T-helper 2 cell treated with Interferon-gamma antibody and Interleukin-4, amounts not matched to agents 5 μg/mL and 100 μg/mL, for 36 hours (primary cell): ENCODE measurements at regions not wholly inside any gene's neighbourhood (a gene's known extent, or its start where the extent isn't known, plus 50 kb on each side); places are given as distances from the start of the nearest gene placed in this dataset.

ENCODE experiments used
- DNase-seq: peaks from one replicate; pipeline ENCODE4 v3.0.0; 2021; ENCODE audit warnings: low spot score
- H3K27ac Mint-ChIP-seq: one replicate; pipeline ENCODE4 v1.8.0; 2021; ENCODE audit warnings: mild to moderate bottlenecking, mixed read lengths
- H3K27me3 Mint-ChIP-seq: one replicate; pipeline ENCODE4 v1.8.0; 2021; ENCODE audit warnings: low read depth, mixed read lengths
- H3K36me3 Mint-ChIP-seq: one replicate; pipeline ENCODE4 v1.8.0; 2021; ENCODE audit warnings: low read depth, mixed read lengths
- H3K4me1 Mint-ChIP-seq: one replicate; pipeline ENCODE4 v1.8.0; 2021; ENCODE audit warnings: low read depth, mixed read lengths
- H3K4me3 Mint-ChIP-seq: one replicate; pipeline ENCODE4 v1.8.0; 2022; ENCODE audit warnings: mild to moderate bottlenecking, moderate library complexity, mixed read lengths
- H3K9me3 Mint-ChIP-seq: one replicate; pipeline ENCODE4 v1.8.0; 2021; ENCODE audit warnings: mixed read lengths

GRCh38 chr13:26946684-26947343 lies 186.2 kb upstream of the GPR12 start:
- Mint-ChIP-seq H3K36me3 (no peaks in the 10 kb centered on the region), H3K4me3 (no peak overlapping the region), H3K4me1 (no peaks in the 10 kb centered on the region), H3K27me3 (peaks cover 9% of the 10 kb centered on the region), H3K9me3 (no peaks in the 10 kb centered on the region), H3K27ac (no peak overlapping the region)
- DNase-seq, result no peak

GRCh38 chr13:26943748-26944147 lies 183.2 kb upstream of the GPR12 start:
- Mint-ChIP-seq H3K27ac (no peak overlapping the region), H3K27me3 (peaks cover 14% of the 10 kb centered on the region), H3K9me3 (no peaks in the 10 kb centered on the region), H3K4me1 (peaks cover 2% of the 10 kb centered on the region), H3K36me3 (no peaks in the 10 kb centered on the region), H3K4me3 (no peak overlapping the region)
- DNase-seq, result no peak

GRCh38 chr13:26942184-26942583 lies 181.6 kb upstream of the GPR12 start:
- peaks cover 2% of the 10 kb centered on the region for H3K4me1 Mint-ChIP-seq

GRCh38 chr13:26941345-26942174 lies 181.0 kb upstream of the GPR12 start:
- Mint-ChIP-seq H3K27me3 (peaks cover 13% of the 10 kb centered on the region), H3K9me3 (no peaks in the 10 kb centered on the region), H3K27ac (no peak overlapping the region), H3K36me3 (no peaks in the 10 kb centered on the region), H3K4me3 (no peak overlapping the region), H3K4me1 (peaks cover 2% of the 10 kb centered on the region)
- DNase-seq, result no peak

More at GRCh38 chr13:26942184-26942583, 181.6 kb upstream of the GPR12 start:
- DNase-seq, result no peak
- Mint-ChIP-seq H3K27me3 (peaks cover 14% of the 10 kb centered on the region), H3K36me3 (no peaks in the 10 kb centered on the region), H3K27ac (no peak overlapping the region), H3K4me3 (no peak overlapping the region), H3K9me3 (no peaks in the 10 kb centered on the region)

GRCh38 chr13:26934096-26934495 lies 173.5 kb upstream of the GPR12 start:
- H3K36me3 Mint-ChIP-seq, result no peaks in the 10 kb centered on the region
- DNase-seq, result no peak
- H3K27me3 Mint-ChIP-seq, result no peaks in the 10 kb centered on the region
- peaks cover 4% of the 10 kb centered on the region for H3K4me1 Mint-ChIP-seq
- H3K27ac Mint-ChIP-seq, result no peak overlapping the region
- H3K4me3 Mint-ChIP-seq, result no peak overlapping the region
- no peaks in the 10 kb centered on the region for H3K9me3 Mint-ChIP-seq

- no peak for DNase-seq
- Mint-ChIP-seq H3K36me3 (no peaks in the 10 kb centered on the region), H3K27ac (no peak overlapping the region), H3K4me3 (no peak overlapping the region), H3K27me3 (no peaks in the 10 kb centered on the region), H3K9me3 (no peaks in the 10 kb centered on the region), H3K4me1 (peaks cover 4% of the 10 kb centered on the region)
Observed at GRCh38 chr13:26932465-26932864, 171.9 kb upstream of the GPR12 start.

- H3K9me3 Mint-ChIP-seq, result no peaks in the 10 kb centered on the region
- peaks cover 5% of the 10 kb centered on the region for H3K27me3 Mint-ChIP-seq
- peaks cover 4% of the 10 kb centered on the region for H3K4me1 Mint-ChIP-seq
- H3K4me3 Mint-ChIP-seq, result no peak overlapping the region
- peak; percentile 51 for DNase-seq
- no peak overlapping the region for H3K27ac Mint-ChIP-seq
- H3K36me3 Mint-ChIP-seq, result no peaks in the 10 kb centered on the region
Observed at GRCh38 chr13:26929971-26930730, 169.6 kb upstream of the GPR12 start.

GRCh38 chr13:26927511-26927910 lies 166.9 kb upstream of the GPR12 start:
- no peak overlapping the region for H3K4me3 Mint-ChIP-seq
- DNase-seq, result no peak
- no peak overlapping the region for H3K27ac Mint-ChIP-seq
- H3K27me3 Mint-ChIP-seq, result peaks cover 16% of the 10 kb centered on the region
- H3K9me3 Mint-ChIP-seq, result no peaks in the 10 kb centered on the region
- H3K36me3 Mint-ChIP-seq, result no peaks in the 10 kb centered on the region
- peaks cover 4% of the 10 kb centered on the region for H3K4me1 Mint-ChIP-seq

GRCh38 chr13:26926371-26926770 lies 165.8 kb upstream of the GPR12 start:
- no peaks in the 10 kb centered on the region for H3K36me3 Mint-ChIP-seq
- H3K9me3 Mint-ChIP-seq, result no peaks in the 10 kb centered on the region
- H3K27ac Mint-ChIP-seq, result no peak overlapping the region
- no peak for DNase-seq
- peaks cover 4% of the 10 kb centered on the region for H3K4me1 Mint-ChIP-seq
- H3K4me3 Mint-ChIP-seq, result no peak overlapping the region
- H3K27me3 Mint-ChIP-seq, result peaks cover 16% of the 10 kb centered on the region

- no peak overlapping the region for H3K4me3 Mint-ChIP-seq
- DNase-seq, result no peak
- no peak overlapping the region for H3K27ac Mint-ChIP-seq
- H3K4me1 Mint-ChIP-seq, result no peaks in the 10 kb centered on the region
- H3K36me3 Mint-ChIP-seq, result no peaks in the 10 kb centered on the region
- H3K9me3 Mint-ChIP-seq, result no peaks in the 10 kb centered on the region
- peaks cover 16% of the 10 kb centered on the region for H3K27me3 Mint-ChIP-seq
Observed at GRCh38 chr13:26923824-26924605, 163.4 kb upstream of the GPR12 start.

- Mint-ChIP-seq H3K27me3 (peaks cover 16% of the 10 kb centered on the region), H3K9me3 (no peaks in the 10 kb centered on the region), H3K4me3 (no peak overlapping the region), H3K27ac (no peak overlapping the region), H3K4me1 (no peaks in the 10 kb centered on the region), H3K36me3 (no peaks in the 10 kb centered on the region)
- DNase-seq, result no peak
Observed at GRCh38 chr13:26921918-26922317, 161.3 kb upstream of the GPR12 start.

GRCh38 chr13:26920614-26921355 lies 160.2 kb upstream of the GPR12 start:
- Mint-ChIP-seq H3K9me3 (no peaks in the 10 kb centered on the region), H3K27ac (no peak overlapping the region), H3K36me3 (no peaks in the 10 kb centered on the region), H3K4me1 (no peaks in the 10 kb centered on the region), H3K27me3 (peaks cover 12% of the 10 kb centered on the region), H3K4me3 (no peak overlapping the region)
- DNase-seq, result no peak

GRCh38 chr13:26919732-26920131 lies 159.1 kb upstream of the GPR12 start:
- Mint-ChIP-seq H3K4me3 (no peak overlapping the region), H3K4me1 (peaks cover 4% of the 10 kb centered on the region), H3K36me3 (no peaks in the 10 kb centered on the region), H3K27me3 (peaks cover 9% of the 10 kb centered on the region), H3K9me3 (no peaks in the 10 kb centered on the region), H3K27ac (no peak overlapping the region)
- DNase-seq, result no peak
